Neural cell (in vitro differentiated cells): ENCODE measurements at regions not wholly inside any gene's neighbourhood (a gene's known extent, or its start where the extent isn't known, plus 50 kb on each side); places are given as distances from the start of the nearest gene placed in this dataset.

Experiments used
- H2AFZ ChIP-seq: fragments of 200-600, 300-800 bp; sonication (generic), shearing (Covaris generic); 2 replicates; pipeline ENCODE4 v1.6.0; 2014; ENCODE audit warnings: low read depth, mild to moderate bottlenecking, antibody characterized with exemption, low read length, moderate library complexity
- H3F3A ChIP-seq: fragments of 200-600 bp; shearing (Covaris generic); 2 replicates; pipeline ENCODE4 v1.6.1; 2016; ENCODE audit warnings: mild to moderate bottlenecking, moderate library complexity, mixed read lengths, antibody characterized with exemption, low read length; ENCODE audit not compliant: insufficient read depth, poor library complexity, severe bottlenecking
- H3K27ac ChIP-seq: fragments of 200-600, 300-800 bp; sonication (generic), shearing (Covaris generic); 2 replicates; pipeline ENCODE4 v1.5.1; 2014; ENCODE audit warnings: mild to moderate bottlenecking, low read length, moderate library complexity
- H3K27me3 ChIP-seq: fragments of 300-800, 200-600 bp; sonication (generic), shearing (Covaris generic); 2 replicates; pipeline ENCODE4 v1.6.0; 2014; ENCODE audit warnings: mild to moderate bottlenecking, low read depth, low read length, moderate library complexity; ENCODE audit not compliant: insufficient read depth
- H3K36me3 ChIP-seq: fragments of 300-800, 200-600 bp; sonication (generic), shearing (Covaris generic); 2 replicates; pipeline ENCODE4 v1.5.1; 2014; ENCODE audit warnings: mild to moderate bottlenecking, antibody characterized with exemption, low read length, moderate library complexity; ENCODE audit not compliant: insufficient read depth
- H3K4me2 ChIP-seq: fragments of 300-800, 200-600 bp; sonication (generic), shearing (Covaris generic); 2 replicates; pipeline ENCODE4 v1.6.0; 2014; ENCODE audit warnings: mild to moderate bottlenecking, low read length
- H3K4me3 ChIP-seq: fragments of 300-800, 200-600 bp; sonication (generic), shearing (Covaris generic); 2 replicates; pipeline ENCODE4 v1.5.1; 2014; ENCODE audit warnings: mild to moderate bottlenecking, low read length, moderate library complexity
- H3K79me2 ChIP-seq: fragments of 200-600 bp; shearing (Covaris generic); replicated peaks from 2 replicates; pipeline ENCODE4 v1.6.0; 2014; ENCODE audit warnings: mild to moderate bottlenecking, low read length, moderate library complexity; ENCODE audit not compliant: insufficient read depth
- H3K9ac ChIP-seq: fragments of 300-800, 200-600 bp; sonication (generic), shearing (Covaris generic); 2 replicates; pipeline ENCODE4 v1.6.1; 2016; ENCODE audit warnings: mild to moderate bottlenecking, low read length, mixed read lengths
- H3K9me2 ChIP-seq: fragments of 200-600 bp; shearing (Covaris generic); 2 replicates; pipeline ENCODE4 v1.6.1; 2016; ENCODE audit warnings: mild to moderate bottlenecking, low read length, mixed read lengths; ENCODE audit not compliant: insufficient read depth
- H3K9me3 ChIP-seq: fragments of 200-600, 300-800 bp; sonication (generic), shearing (Covaris generic); 2 replicates; pipeline ENCODE4 v1.6.1; 2016; ENCODE audit warnings: mild to moderate bottlenecking, mixed run types, low read length, moderate library complexity, mixed read lengths
- H4K20me1 ChIP-seq: fragments of 200-600 bp; shearing (Covaris generic); 2 replicates; pipeline ENCODE4 v1.6.1; 2016; ENCODE audit warnings: mild to moderate bottlenecking, mixed run types; ENCODE audit not compliant: insufficient read depth
- EP300 ChIP-seq: fragments of 450-650 bp; conservative IDR thresholded peaks from 2 replicates; pipeline ENCODE4 v1.6.1; 2014; ENCODE audit warnings: antibody characterized with exemption, mild to moderate bottlenecking, moderate library complexity; ENCODE audit not compliant: poor library complexity, severe bottlenecking
- EZH2 ChIP-seq: fragments of 200-600, 300-800 bp; shearing (Covaris generic), sonication (generic); IDR thresholded peaks from 2 replicates; pipeline ENCODE4 v1.6.1; 2014; ENCODE audit warnings: antibody characterized with exemption, low read length, borderline replicate concordance, mild to moderate bottlenecking; ENCODE audit not compliant: insufficient read depth, poor library complexity, severe bottlenecking
- MXI1 ChIP-seq: fragments of 450-650 bp; conservative IDR thresholded peaks from 2 replicates; pipeline ENCODE4 v1.6.1; 2014; ENCODE audit warnings: antibody characterized with exemption, mild to moderate bottlenecking; ENCODE audit not compliant: poor library complexity, severe bottlenecking
- POLR2AphosphoS5 ChIP-seq: IDR thresholded peaks from 2 replicates; pipeline ENCODE4 v1.6.1; 2012
- RAD21 ChIP-seq: fragments of 450-650 bp; conservative IDR thresholded peaks from 2 replicates; pipeline ENCODE4 v1.6.1; 2014; ENCODE audit warnings: antibody characterized with exemption, mild to moderate bottlenecking, moderate library complexity
- SMC3 ChIP-seq: fragments of 450-650 bp; conservative IDR thresholded peaks from 2 replicates; pipeline ENCODE4 v1.6.1; 2014; ENCODE audit warnings: antibody characterized with exemption, mild to moderate bottlenecking, moderate library complexity; ENCODE audit not compliant: poor library complexity
- TAF1 ChIP-seq: IDR thresholded peaks from 2 replicates; pipeline ENCODE4 v1.6.1; 2012; ENCODE audit warnings: low read depth
- TF ChIP-seq, protein P1 (sequence below): fragments of 450-650 bp; IDR thresholded peaks from 2 replicates; pipeline ENCODE4 v1.5.1; 2014; ENCODE audit warnings: antibody characterized with exemption, mild to moderate bottlenecking, moderate library complexity; ENCODE audit not compliant: poor library complexity, severe bottlenecking
- TF ChIP-seq, protein P2 (sequence below): IDR thresholded peaks from 2 replicates; pipeline ENCODE4 v1.6.1; 2012; ENCODE audit warnings: borderline replicate concordance

DNA sequence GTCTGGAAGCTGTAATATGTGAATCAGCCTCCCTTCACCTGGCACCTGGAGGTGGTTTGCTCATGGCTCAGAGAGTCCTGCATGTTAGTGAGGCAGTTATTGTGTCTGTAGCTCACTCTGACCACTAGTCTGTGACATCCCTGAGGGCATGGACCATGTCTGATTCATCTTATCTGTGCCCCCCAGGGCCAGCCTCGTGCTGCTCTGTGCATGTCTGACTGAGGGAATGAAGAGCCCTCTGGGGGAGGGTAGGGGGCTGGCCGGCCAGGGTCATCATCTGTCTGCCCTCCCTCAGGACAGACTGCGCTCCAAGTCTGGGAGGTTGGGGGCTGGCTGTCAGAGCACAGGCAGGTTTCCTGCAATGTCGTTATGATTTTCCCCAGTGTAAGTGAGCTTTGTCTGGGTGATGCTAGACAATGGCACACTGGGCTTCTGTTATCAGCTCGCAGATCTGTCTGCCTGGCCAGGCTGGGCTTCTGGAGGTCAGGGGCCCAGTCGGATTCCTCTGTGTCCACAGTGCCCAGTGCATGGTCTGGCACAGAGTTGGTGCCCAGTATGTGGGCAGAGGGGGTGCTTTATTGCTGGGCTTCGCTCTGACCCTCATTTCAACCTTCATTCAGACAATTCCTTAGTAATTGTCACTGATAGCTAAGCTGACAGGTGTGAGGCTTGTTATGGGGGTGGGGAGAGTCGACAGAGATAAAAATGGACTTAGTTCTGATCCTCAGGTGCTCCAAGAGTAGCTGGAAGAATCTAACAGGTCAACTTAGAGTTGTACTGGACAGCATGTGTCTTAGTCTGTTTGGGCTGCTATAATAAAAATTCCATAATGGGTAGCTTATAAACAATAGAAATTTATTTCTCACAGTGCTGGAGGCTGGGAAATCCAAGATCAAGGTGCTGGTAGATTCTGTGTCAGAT lies 85.7 kb upstream of the SHB start:
- no peak overlapping the region for H3K4me3 ChIP-seq
- H3K9ac ChIP-seq, result peak overlapping the region; percentile 16
- no peaks in the 10 kb centered on the region for H4K20me1 ChIP-seq
- H2AFZ ChIP-seq, result no peak overlapping the region
- H3K9me3 ChIP-seq, result no peaks in the 10 kb centered on the region
- no peaks in the 10 kb centered on the region for H3K27me3 ChIP-seq
- no peaks in the 10 kb centered on the region for H3F3A ChIP-seq
- H3K9me2 ChIP-seq, result no peaks in the 10 kb centered on the region
- H3K27ac ChIP-seq, result no peak overlapping the region
- no peaks in the 10 kb centered on the region for H3K79me2 ChIP-seq
- H3K36me3 ChIP-seq, result no peaks in the 10 kb centered on the region
- TF ChIP-seq, protein P1, sequence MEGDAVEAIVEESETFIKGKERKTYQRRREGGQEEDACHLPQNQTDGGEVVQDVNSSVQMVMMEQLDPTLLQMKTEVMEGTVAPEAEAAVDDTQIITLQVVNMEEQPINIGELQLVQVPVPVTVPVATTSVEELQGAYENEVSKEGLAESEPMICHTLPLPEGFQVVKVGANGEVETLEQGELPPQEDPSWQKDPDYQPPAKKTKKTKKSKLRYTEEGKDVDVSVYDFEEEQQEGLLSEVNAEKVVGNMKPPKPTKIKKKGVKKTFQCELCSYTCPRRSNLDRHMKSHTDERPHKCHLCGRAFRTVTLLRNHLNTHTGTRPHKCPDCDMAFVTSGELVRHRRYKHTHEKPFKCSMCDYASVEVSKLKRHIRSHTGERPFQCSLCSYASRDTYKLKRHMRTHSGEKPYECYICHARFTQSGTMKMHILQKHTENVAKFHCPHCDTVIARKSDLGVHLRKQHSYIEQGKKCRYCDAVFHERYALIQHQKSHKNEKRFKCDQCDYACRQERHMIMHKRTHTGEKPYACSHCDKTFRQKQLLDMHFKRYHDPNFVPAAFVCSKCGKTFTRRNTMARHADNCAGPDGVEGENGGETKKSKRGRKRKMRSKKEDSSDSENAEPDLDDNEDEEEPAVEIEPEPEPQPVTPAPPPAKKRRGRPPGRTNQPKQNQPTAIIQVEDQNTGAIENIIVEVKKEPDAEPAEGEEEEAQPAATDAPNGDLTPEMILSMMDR, result no peak
- TF ChIP-seq POLR2AphosphoS5 (no peak), EP300 (no peak), MXI1 (no peak), TAF1 (no peak), EZH2 (no peak), SMC3 (no peak), RAD21 (no peak)
- TF ChIP-seq, protein P2, sequence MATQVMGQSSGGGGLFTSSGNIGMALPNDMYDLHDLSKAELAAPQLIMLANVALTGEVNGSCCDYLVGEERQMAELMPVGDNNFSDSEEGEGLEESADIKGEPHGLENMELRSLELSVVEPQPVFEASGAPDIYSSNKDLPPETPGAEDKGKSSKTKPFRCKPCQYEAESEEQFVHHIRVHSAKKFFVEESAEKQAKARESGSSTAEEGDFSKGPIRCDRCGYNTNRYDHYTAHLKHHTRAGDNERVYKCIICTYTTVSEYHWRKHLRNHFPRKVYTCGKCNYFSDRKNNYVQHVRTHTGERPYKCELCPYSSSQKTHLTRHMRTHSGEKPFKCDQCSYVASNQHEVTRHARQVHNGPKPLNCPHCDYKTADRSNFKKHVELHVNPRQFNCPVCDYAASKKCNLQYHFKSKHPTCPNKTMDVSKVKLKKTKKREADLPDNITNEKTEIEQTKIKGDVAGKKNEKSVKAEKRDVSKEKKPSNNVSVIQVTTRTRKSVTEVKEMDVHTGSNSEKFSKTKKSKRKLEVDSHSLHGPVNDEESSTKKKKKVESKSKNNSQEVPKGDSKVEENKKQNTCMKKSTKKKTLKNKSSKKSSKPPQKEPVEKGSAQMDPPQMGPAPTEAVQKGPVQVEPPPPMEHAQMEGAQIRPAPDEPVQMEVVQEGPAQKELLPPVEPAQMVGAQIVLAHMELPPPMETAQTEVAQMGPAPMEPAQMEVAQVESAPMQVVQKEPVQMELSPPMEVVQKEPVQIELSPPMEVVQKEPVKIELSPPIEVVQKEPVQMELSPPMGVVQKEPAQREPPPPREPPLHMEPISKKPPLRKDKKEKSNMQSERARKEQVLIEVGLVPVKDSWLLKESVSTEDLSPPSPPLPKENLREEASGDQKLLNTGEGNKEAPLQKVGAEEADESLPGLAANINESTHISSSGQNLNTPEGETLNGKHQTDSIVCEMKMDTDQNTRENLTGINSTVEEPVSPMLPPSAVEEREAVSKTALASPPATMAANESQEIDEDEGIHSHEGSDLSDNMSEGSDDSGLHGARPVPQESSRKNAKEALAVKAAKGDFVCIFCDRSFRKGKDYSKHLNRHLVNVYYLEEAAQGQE, result no peak
- H3K4me2 ChIP-seq, result no peak overlapping the region

DNA sequence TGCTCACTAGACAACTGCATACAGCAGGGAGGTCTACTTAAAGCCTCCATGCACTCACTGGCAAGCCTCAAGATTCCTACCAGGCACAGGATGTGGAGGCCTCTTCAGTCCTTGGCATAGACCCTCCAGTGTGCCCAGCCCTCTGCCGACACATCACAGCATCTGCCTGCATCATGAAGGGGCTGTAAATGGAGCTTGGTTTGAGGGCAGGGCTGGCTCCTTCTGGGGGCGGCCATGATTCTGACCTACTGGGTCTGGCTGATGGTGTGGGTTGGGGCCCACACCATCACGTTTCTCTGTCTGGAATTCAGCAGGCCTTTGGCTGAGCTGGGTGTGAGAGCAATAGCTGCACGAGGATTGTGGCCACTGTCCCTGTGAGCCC lies 84.9 kb upstream of the SHB start:
- no peaks in the 10 kb centered on the region for H3K79me2 ChIP-seq
- H3K27ac ChIP-seq, result no peak overlapping the region
- H3F3A ChIP-seq, result no peaks in the 10 kb centered on the region
- H3K27me3 ChIP-seq, result no peaks in the 10 kb centered on the region
- no peaks in the 10 kb centered on the region for H4K20me1 ChIP-seq
- no peaks in the 10 kb centered on the region for H3K36me3 ChIP-seq
- no peak overlapping the region for H2AFZ ChIP-seq
- TF ChIP-seq MXI1 (no peak), EZH2 (no peak), TAF1 (no peak), POLR2AphosphoS5 (no peak), EP300 (no peak), SMC3 (no peak), RAD21 (no peak)
- TF ChIP-seq, protein P1, result no peak
- TF ChIP-seq, protein P2, result no peak
- H3K4me2 ChIP-seq, result no peak overlapping the region
- no peak overlapping the region for H3K4me3 ChIP-seq
- H3K9me2 ChIP-seq, result no peaks in the 10 kb centered on the region
- no peak overlapping the region for H3K9ac ChIP-seq
- H3K9me3 ChIP-seq, result no peaks in the 10 kb centered on the region
